BLaER1 treated with 17β-estradiol and CSF1 and Interleukin-3, amounts not matched to agents 10 nM and 100 nM (cell line): ENCODE measurements at regions not wholly inside any gene's neighbourhood (a gene's known extent, or its start where the extent isn't known, plus 50 kb on each side); places are given as distances from the start of the nearest gene placed in this dataset.
A peak's percentile ranks its signal among the peaks of the same experiment; 100 is the strongest.
"Not testable (repeated sequence)": the region's sequence is repeated elsewhere in the genome, so short reads cannot be mapped to it uniquely, and the experiment has no call there.

ENCODE experiments used
- H3K27ac ChIP-seq, 11 experiments: shearing (Covaris generic); formaldehyde crosslinking; 2 replicates each; pipeline ENCODE4 v1.8.1; 2022
- H3K27me3 ChIP-seq, 11 experiments: shearing (Covaris generic); formaldehyde crosslinking; 2 replicates each; pipeline ENCODE4 v1.8.1; 2022
- H3K36me3 ChIP-seq, 11 experiments: shearing (Covaris generic); formaldehyde crosslinking; 2 replicates each; pipeline ENCODE4 v1.8.1; 2022
- H3K4me1 ChIP-seq, 10 experiments: shearing (Covaris generic); formaldehyde crosslinking; 2 replicates each; pipeline ENCODE4 v1.8.1; 2022
- H3K4me2 ChIP-seq, 11 experiments: shearing (Covaris generic); formaldehyde crosslinking; 2 replicates each; pipeline ENCODE4 v1.8.1; 2022
- H3K4me3 ChIP-seq, 10 experiments: shearing (Covaris generic); formaldehyde crosslinking; 2 replicates each; pipeline ENCODE4 v1.8.1; 2022
- H3K9ac ChIP-seq, 11 experiments: shearing (Covaris generic); formaldehyde crosslinking; 2 replicates each; pipeline ENCODE4 v1.8.1; 2022
- H3K9me3 ChIP-seq, 11 experiments: shearing (Covaris generic); formaldehyde crosslinking; replicated peaks in 1 of 11; 2 replicates each; pipeline ENCODE4 v1.8.1; 2022
- H4K20me1 ChIP-seq, 11 experiments: shearing (Covaris generic); formaldehyde crosslinking; 2 replicates each; pipeline ENCODE4 v1.8.1; 2022
- Cebpa-rat ChIP-seq, 11 experiments: shearing (Covaris generic); IDR thresholded peaks; 2 replicates each; pipeline ENCODE4 v1.8.1; 2022

GRCh38 chr3:40877631-40878463 lies 321.5 kb upstream of the CTNNB1 start:
- Histone ChIP-seq H3K9me3 (no peaks in the 10 kb centered on the region), H3K4me3 (no peak overlapping the region), H3K27ac (no peak overlapping the region), H3K9ac (no peak overlapping the region), H3K27me3 (no peaks in the 10 kb centered on the region), H4K20me1 (no peaks in the 10 kb centered on the region), H3K4me2 (no peak overlapping the region), H3K36me3 (no peaks in the 10 kb centered on the region), H3K4me1 (0 out of 20 replicates have a peak, but pooled peaks cover 0 to 3% (median 0%) of the 10 kb centered on the region in 10 experiments)
- no peak for TF ChIP-seq Cebpa-rat (IDR thresholded peaks at IDR 0.05)

GRCh38 chr3:40878464-40878905 lies 320.8 kb upstream of the CTNNB1 start:
- no peak overlapping the region for H3K9ac ChIP-seq
- H3K27me3 ChIP-seq: no peaks in the 10 kb centered on the region
- H3K27ac ChIP-seq: no peak overlapping the region
- 0 out of 20 replicates have a peak, but pooled peaks cover 0 to 4% (median 0%) of the 10 kb centered on the region in 10 experiments for H3K4me1 ChIP-seq
- no peak for TF ChIP-seq Cebpa-rat (IDR thresholded peaks at IDR 0.05)
- no peak overlapping the region for H3K4me2 ChIP-seq
- H4K20me1 ChIP-seq: no peaks in the 10 kb centered on the region
- H3K4me3 ChIP-seq: no peak overlapping the region
- no peaks in the 10 kb centered on the region for H3K9me3 ChIP-seq
- H3K36me3 ChIP-seq: no peaks in the 10 kb centered on the region

GRCh38 chr3:40885430-40885829 lies 313.9 kb upstream of the CTNNB1 start:
- Histone ChIP-seq H3K27ac (no peak overlapping the region), H3K36me3 (no peaks in the 10 kb centered on the region), H3K9ac (no peak overlapping the region), H3K27me3 (no peaks in the 10 kb centered on the region), H3K4me1 (peaks cover 0 to 13% (median 9%) of the 10 kb centered on the region in 10 experiments; a peak in 15 of 20 replicates), H3K4me2 (no peak overlapping the region), H3K9me3 (no peaks in the 10 kb centered on the region), H3K4me3 (no peak overlapping the region), H4K20me1 (no peaks in the 10 kb centered on the region)
- TF ChIP-seq Cebpa-rat (IDR thresholded peaks at IDR 0.05): no peak

- Histone ChIP-seq H4K20me1 (no peaks in the 10 kb centered on the region), H3K36me3 (no peaks in the 10 kb centered on the region), H3K9me3 (no peaks in the 10 kb centered on the region), H3K27me3 (no peaks in the 10 kb centered on the region), H3K4me2 (peak overlapping the region in 9 of 11 experiments; percentile 30 to 67 (median 41); a peak in 15 of 22 replicates), H3K9ac (no peak overlapping the region), H3K4me3 (no peak overlapping the region), H3K27ac (no peak overlapping the region), H3K4me1 (peaks cover 0 to 13% (median 9%) of the 10 kb centered on the region in 10 experiments; a peak in 15 of 20 replicates)
- TF ChIP-seq Cebpa-rat (IDR thresholded peaks at IDR 0.05): no peak
Observed at GRCh38 chr3:40886660-40887425, 312.5 kb upstream of the CTNNB1 start.

- no peaks in the 10 kb centered on the region for H3K27me3 ChIP-seq
- no peaks in the 10 kb centered on the region for H3K9me3 ChIP-seq
- no peak overlapping the region for H3K4me3 ChIP-seq
- no peaks in the 10 kb centered on the region for H4K20me1 ChIP-seq
- H3K36me3 ChIP-seq: no peaks in the 10 kb centered on the region
- no peak overlapping the region for H3K9ac ChIP-seq
- no peak overlapping the region for H3K27ac ChIP-seq
- H3K4me1 ChIP-seq: peaks cover 0 to 16% (median 9%) of the 10 kb centered on the region in 10 experiments; a peak in 15 of 20 replicates
- TF ChIP-seq Cebpa-rat (IDR thresholded peaks at IDR 0.05): no peak
- H3K4me2 ChIP-seq: no peak overlapping the region
Observed at GRCh38 chr3:40891186-40891585, 308.1 kb upstream of the CTNNB1 start.

- Histone ChIP-seq H3K4me3 (no peak overlapping the region), H3K9ac (no peak overlapping the region), H4K20me1 (no peaks in the 10 kb centered on the region), H3K9me3 (peaks cover 0 to 4% (median 0%) of the 10 kb centered on the region in 11 experiments; a peak in 2 of 22 replicates), H3K4me2 (no peak overlapping the region), H3K36me3 (no peaks in the 10 kb centered on the region), H3K4me1 (peaks cover 0 to 7% (median 0%) of the 10 kb centered on the region in 10 experiments; a peak in 4 of 20 replicates), H3K27me3 (no peaks in the 10 kb centered on the region), H3K27ac (no peak overlapping the region)
- TF ChIP-seq Cebpa-rat (IDR thresholded peaks at IDR 0.05): no peak
Observed at GRCh38 chr3:40895109-40895508, 304.2 kb upstream of the CTNNB1 start.

GRCh38 chr3:40899286-40899712 lies 300.0 kb upstream of the CTNNB1 start:
- H4K20me1 ChIP-seq: no peaks in the 10 kb centered on the region
- H3K4me2 ChIP-seq: no peak overlapping the region
- H3K4me1 ChIP-seq: peaks cover 0 to 7% (median 0%) of the 10 kb centered on the region in 10 experiments; a peak in 4 of 20 replicates
- H3K4me3 ChIP-seq: no peak overlapping the region
- H3K27me3 ChIP-seq: no peaks in the 10 kb centered on the region
- H3K36me3 ChIP-seq: no peaks in the 10 kb centered on the region
- H3K9ac ChIP-seq: no peak overlapping the region
- no peak for TF ChIP-seq Cebpa-rat (IDR thresholded peaks at IDR 0.05)
- H3K27ac ChIP-seq: no peak overlapping the region
- H3K9me3 ChIP-seq: peaks cover 0 to 4% (median 0%) of the 10 kb centered on the region in 11 experiments; a peak in 2 of 22 replicates

GRCh38 chr3:40901298-40901697 lies 298.0 kb upstream of the CTNNB1 start:
- TF ChIP-seq Cebpa-rat (IDR thresholded peaks at IDR 0.05): no peak
- Histone ChIP-seq H3K4me2 (no peak overlapping the region), H3K36me3 (no peaks in the 10 kb centered on the region), H3K9me3 (peaks cover 0 to 4% (median 0%) of the 10 kb centered on the region in 11 experiments; a peak in 2 of 22 replicates), H3K4me1 (no peaks in the 10 kb centered on the region), H3K4me3 (no peak overlapping the region), H3K27me3 (no peaks in the 10 kb centered on the region), H3K9ac (no peak overlapping the region), H4K20me1 (no peaks in the 10 kb centered on the region), H3K27ac (no peak overlapping the region)

GRCh38 chr3:40901796-40902195 lies 297.5 kb upstream of the CTNNB1 start:
- Histone ChIP-seq H3K27ac (no peak overlapping the region), H3K27me3 (no peaks in the 10 kb centered on the region), H3K4me1 (no peaks in the 10 kb centered on the region), H3K9me3 (peaks cover 0 to 1% (median 0%) of the 10 kb centered on the region in 11 experiments; a peak in 2 of 22 replicates), H3K4me3 (no peak overlapping the region), H3K4me2 (no peak overlapping the region), H3K9ac (no peak overlapping the region), H3K36me3 (no peaks in the 10 kb centered on the region), H4K20me1 (no peaks in the 10 kb centered on the region)
- TF ChIP-seq Cebpa-rat (IDR thresholded peaks at IDR 0.05): no peak

GRCh38 chr3:40907907-40908465 lies 291.3 kb upstream of the CTNNB1 start:
- not testable (repeated sequence) for H3K27ac ChIP-seq, H3K4me3 ChIP-seq, H3K36me3 ChIP-seq, H3K9me3 ChIP-seq, H4K20me1 ChIP-seq, H3K9ac ChIP-seq, H3K4me1 ChIP-seq, H3K4me2 ChIP-seq, H3K27me3 ChIP-seq
